GM23338 (cell line): ENCODE measurements at regions not wholly inside any gene's neighbourhood (a gene's known extent, or its start where the extent isn't known, plus 50 kb on each side); places are given as distances from the start of the nearest gene placed in this dataset.

Experiments used
- CREB1 ChIP-seq: fragments of 250-450 bp; sonication (Bioruptor Pico); IDR thresholded peaks from 2 replicates; pipeline ENCODE4 v1.5.0; 2020; ENCODE audit warnings: low read depth, mild to moderate bottlenecking, moderate library complexity
- EZH2 ChIP-seq: fragments of 200-600 bp; sonication (generic); IDR thresholded peaks from one replicate; pipeline ENCODE4 v1.8.0; 2017; ENCODE audit warnings: antibody characterized with exemption, mild to moderate bottlenecking, low read depth; ENCODE audit not compliant: unreplicated experiment
- EZH2phosphoT487 ChIP-seq: fragments of 200-600 bp; sonication (generic); IDR thresholded peaks from one replicate; pipeline ENCODE4 v1.8.1; 2018; ENCODE audit warnings: antibody characterized with exemption; ENCODE audit not compliant: unreplicated experiment
- JUNB ChIP-seq: IDR thresholded peaks from one replicate; pipeline ENCODE4 v1.6.1; 2016; ENCODE audit warnings: antibody characterized with exemption; ENCODE audit not compliant: unreplicated experiment
- NANOG ChIP-seq: IDR thresholded peaks from 2 replicates; pipeline ENCODE4 v1.6.1; 2016; ENCODE audit warnings: antibody characterized with exemption, borderline replicate concordance
- POLR2AphosphoS5 ChIP-seq: IDR thresholded peaks from 2 replicates; pipeline ENCODE4 v1.6.1; 2016; ENCODE audit warnings: antibody characterized with exemption, low read depth
- STAT1 ChIP-seq: IDR thresholded peaks from one replicate; pipeline ENCODE4 v1.6.1; 2016; ENCODE audit warnings: antibody characterized with exemption; ENCODE audit not compliant: unreplicated experiment
- ZNF114 ChIP-seq: fragments of 250-450 bp; sonication (Bioruptor Pico); IDR thresholded peaks from 2 replicates; pipeline ENCODE4 v1.5.0; 2020; ENCODE audit warnings: mild to moderate bottlenecking, moderate library complexity
- ZNF331 ChIP-seq: fragments of 250-450 bp; sonication (Bioruptor Pico); IDR thresholded peaks from 2 replicates; pipeline ENCODE4 v1.5.0; 2020; ENCODE audit warnings: low read depth, mild to moderate bottlenecking, moderate library complexity
- TF ChIP-seq, protein P1 (sequence below), 2 experiments: fragments of 200-600 bp in 1 of 2; sonication (generic) in 1 of 2; conservative IDR thresholded peaks; 2 replicates each; pipeline versions ENCODE4 v1.5.1 to v1.6.1; 2016 to 2017; ENCODE audit warnings: antibody characterized with exemption in 2 of 2, low read depth in 2 of 2, mild to moderate bottlenecking in 2 of 2, moderate library complexity in 1 of 2
- TF ChIP-seq, protein P2 (sequence below): IDR thresholded peaks from 2 replicates; pipeline ENCODE4 v1.6.1; 2016; ENCODE audit warnings: antibody characterized with exemption
- TF ChIP-seq, protein P3 (sequence below): IDR thresholded peaks from one replicate; pipeline ENCODE4 v1.6.1; 2018; ENCODE audit warnings: antibody characterized with exemption; ENCODE audit not compliant: unreplicated experiment
- TF ChIP-seq, protein P4 (sequence below): fragments of 250-450 bp; sonication (Bioruptor Pico); IDR thresholded peaks from 2 replicates; pipeline ENCODE4 v1.5.0; 2020; ENCODE audit warnings: mild to moderate bottlenecking, moderate library complexity

DNA sequence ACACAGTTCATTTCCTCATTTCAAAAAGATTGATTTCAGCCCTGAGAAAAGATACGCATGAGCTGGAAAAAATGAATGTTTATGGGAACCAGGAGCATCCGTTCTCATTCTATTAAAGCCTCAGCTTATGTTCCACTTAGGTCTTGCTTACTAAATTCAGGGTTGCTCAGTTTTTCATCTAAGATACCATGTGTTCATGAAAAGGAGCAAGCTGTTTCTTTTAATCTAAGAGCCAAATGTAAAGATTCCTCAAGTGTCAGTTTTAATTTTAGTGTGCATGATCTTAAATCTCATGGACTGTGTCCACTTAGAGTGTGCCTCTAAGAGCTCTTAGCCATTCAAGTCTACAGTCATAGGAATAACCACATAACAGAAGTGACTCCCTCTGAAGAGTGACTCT is 141.5 kb upstream of the ARHGAP42 start:
- TF ChIP-seq, protein P1, sequence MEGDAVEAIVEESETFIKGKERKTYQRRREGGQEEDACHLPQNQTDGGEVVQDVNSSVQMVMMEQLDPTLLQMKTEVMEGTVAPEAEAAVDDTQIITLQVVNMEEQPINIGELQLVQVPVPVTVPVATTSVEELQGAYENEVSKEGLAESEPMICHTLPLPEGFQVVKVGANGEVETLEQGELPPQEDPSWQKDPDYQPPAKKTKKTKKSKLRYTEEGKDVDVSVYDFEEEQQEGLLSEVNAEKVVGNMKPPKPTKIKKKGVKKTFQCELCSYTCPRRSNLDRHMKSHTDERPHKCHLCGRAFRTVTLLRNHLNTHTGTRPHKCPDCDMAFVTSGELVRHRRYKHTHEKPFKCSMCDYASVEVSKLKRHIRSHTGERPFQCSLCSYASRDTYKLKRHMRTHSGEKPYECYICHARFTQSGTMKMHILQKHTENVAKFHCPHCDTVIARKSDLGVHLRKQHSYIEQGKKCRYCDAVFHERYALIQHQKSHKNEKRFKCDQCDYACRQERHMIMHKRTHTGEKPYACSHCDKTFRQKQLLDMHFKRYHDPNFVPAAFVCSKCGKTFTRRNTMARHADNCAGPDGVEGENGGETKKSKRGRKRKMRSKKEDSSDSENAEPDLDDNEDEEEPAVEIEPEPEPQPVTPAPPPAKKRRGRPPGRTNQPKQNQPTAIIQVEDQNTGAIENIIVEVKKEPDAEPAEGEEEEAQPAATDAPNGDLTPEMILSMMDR (conservative IDR thresholded peaks at IDR 0.05; ENCODE audit: low read depth in 2 of 2), result no peak
- TF ChIP-seq EZH2 (no peak), CREB1 (no peak), POLR2AphosphoS5 (no peak), EZH2phosphoT487 (no peak), STAT1 (no peak), ZNF331 (CRISPR knock-in tag) (no peak), ZNF114 (CRISPR knock-in tag) (no peak), JUNB (no peak), NANOG (no peak)
- TF ChIP-seq, protein P2, sequence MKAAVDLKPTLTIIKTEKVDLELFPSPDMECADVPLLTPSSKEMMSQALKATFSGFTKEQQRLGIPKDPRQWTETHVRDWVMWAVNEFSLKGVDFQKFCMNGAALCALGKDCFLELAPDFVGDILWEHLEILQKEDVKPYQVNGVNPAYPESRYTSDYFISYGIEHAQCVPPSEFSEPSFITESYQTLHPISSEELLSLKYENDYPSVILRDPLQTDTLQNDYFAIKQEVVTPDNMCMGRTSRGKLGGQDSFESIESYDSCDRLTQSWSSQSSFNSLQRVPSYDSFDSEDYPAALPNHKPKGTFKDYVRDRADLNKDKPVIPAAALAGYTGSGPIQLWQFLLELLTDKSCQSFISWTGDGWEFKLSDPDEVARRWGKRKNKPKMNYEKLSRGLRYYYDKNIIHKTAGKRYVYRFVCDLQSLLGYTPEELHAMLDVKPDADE, result no peak
- TF ChIP-seq, protein P3, sequence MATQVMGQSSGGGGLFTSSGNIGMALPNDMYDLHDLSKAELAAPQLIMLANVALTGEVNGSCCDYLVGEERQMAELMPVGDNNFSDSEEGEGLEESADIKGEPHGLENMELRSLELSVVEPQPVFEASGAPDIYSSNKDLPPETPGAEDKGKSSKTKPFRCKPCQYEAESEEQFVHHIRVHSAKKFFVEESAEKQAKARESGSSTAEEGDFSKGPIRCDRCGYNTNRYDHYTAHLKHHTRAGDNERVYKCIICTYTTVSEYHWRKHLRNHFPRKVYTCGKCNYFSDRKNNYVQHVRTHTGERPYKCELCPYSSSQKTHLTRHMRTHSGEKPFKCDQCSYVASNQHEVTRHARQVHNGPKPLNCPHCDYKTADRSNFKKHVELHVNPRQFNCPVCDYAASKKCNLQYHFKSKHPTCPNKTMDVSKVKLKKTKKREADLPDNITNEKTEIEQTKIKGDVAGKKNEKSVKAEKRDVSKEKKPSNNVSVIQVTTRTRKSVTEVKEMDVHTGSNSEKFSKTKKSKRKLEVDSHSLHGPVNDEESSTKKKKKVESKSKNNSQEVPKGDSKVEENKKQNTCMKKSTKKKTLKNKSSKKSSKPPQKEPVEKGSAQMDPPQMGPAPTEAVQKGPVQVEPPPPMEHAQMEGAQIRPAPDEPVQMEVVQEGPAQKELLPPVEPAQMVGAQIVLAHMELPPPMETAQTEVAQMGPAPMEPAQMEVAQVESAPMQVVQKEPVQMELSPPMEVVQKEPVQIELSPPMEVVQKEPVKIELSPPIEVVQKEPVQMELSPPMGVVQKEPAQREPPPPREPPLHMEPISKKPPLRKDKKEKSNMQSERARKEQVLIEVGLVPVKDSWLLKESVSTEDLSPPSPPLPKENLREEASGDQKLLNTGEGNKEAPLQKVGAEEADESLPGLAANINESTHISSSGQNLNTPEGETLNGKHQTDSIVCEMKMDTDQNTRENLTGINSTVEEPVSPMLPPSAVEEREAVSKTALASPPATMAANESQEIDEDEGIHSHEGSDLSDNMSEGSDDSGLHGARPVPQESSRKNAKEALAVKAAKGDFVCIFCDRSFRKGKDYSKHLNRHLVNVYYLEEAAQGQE, result no peak
- TF ChIP-seq, protein P4, sequence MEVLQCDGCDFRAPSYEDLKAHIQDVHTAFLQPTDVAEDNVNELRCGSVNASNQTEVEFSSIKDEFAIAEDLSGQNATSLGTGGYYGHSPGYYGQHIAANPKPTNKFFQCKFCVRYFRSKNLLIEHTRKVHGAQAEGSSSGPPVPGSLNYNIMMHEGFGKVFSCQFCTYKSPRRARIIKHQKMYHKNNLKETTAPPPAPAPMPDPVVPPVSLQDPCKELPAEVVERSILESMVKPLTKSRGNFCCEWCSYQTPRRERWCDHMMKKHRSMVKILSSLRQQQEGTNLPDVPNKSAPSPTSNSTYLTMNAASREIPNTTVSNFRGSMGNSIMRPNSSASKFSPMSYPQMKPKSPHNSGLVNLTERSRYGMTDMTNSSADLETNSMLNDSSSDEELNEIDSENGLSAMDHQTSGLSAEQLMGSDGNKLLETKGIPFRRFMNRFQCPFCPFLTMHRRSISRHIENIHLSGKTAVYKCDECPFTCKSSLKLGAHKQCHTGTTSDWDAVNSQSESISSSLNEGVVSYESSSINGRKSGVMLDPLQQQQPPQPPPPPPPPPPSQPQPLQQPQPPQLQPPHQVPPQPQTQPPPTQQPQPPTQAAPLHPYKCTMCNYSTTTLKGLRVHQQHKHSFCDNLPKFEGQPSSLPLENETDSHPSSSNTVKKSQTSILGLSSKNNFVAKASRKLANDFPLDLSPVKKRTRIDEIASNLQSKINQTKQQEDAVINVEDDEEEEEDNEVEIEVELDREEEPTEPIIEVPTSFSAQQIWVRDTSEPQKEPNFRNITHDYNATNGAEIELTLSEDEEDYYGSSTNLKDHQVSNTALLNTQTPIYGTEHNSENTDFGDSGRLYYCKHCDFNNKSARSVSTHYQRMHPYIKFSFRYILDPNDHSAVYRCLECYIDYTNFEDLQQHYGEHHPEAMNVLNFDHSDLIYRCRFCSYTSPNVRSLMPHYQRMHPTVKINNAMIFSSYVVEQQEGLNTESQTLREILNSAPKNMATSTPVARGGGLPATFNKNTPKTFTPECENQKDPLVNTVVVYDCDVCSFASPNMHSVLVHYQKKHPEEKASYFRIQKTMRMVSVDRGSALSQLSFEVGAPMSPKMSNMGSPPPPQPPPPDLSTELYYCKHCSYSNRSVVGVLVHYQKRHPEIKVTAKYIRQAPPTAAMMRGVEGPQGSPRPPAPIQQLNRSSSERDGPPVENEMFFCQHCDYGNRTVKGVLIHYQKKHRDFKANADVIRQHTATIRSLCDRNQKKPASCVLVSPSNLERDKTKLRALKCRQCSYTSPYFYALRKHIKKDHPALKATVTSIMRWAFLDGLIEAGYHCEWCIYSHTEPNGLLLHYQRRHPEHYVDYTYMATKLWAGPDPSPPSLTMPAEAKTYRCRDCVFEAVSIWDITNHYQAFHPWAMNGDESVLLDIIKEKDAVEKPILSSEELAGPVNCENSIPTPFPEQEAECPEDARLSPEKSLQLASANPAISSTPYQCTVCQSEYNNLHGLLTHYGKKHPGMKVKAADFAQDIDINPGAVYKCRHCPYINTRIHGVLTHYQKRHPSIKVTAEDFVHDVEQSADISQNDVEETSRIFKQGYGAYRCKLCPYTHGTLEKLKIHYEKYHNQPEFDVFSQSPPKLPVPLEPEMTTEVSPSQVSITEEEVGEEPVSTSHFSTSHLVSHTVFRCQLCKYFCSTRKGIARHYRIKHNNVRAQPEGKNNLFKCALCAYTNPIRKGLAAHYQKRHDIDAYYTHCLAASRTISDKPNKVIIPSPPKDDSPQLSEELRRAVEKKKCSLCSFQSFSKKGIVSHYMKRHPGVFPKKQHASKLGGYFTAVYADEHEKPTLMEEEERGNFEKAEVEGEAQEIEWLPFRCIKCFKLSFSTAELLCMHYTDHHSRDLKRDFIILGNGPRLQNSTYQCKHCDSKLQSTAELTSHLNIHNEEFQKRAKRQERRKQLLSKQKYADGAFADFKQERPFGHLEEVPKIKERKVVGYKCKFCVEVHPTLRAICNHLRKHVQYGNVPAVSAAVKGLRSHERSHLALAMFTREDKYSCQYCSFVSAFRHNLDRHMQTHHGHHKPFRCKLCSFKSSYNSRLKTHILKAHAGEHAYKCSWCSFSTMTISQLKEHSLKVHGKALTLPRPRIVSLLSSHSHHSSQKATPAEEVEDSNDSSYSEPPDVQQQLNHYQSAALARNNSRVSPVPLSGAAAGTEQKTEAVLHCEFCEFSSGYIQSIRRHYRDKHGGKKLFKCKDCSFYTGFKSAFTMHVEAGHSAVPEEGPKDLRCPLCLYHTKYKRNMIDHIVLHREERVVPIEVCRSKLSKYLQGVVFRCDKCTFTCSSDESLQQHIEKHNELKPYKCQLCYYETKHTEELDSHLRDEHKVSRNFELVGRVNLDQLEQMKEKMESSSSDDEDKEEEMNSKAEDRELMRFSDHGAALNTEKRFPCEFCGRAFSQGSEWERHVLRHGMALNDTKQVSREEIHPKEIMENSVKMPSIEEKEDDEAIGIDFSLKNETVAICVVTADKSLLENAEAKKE (CRISPR knock-in tag), result no peak
